SK-N-SH treated with all-trans-retinoic acid at 6 μM for 48 hours (cell line): ENCODE measurements at regions not wholly inside any gene's neighbourhood (a gene's known extent, or its start where the extent isn't known, plus 50 kb on each side); places are given as distances from the start of the nearest gene placed in this dataset.
A peak's percentile ranks its signal among the peaks of the same experiment; 100 is the strongest.

Experiments used
- ATAC-seq: fragments of 200-7000 bp; cut with Tn5 transposase; 3 replicates; pipeline ENCODE4 v1.9.1; 2020; ENCODE audit warnings: mild to moderate bottlenecking, moderate library complexity
- ARNTL ChIP-seq: fragments of 450-650 bp; formaldehyde crosslinking; IDR thresholded peaks from 2 replicates; pipeline ENCODE4 v1.5.0; 2020; ENCODE audit warnings: low read depth, mild to moderate bottlenecking, moderate library complexity, borderline replicate concordance
- BACH2 ChIP-seq: fragments of 250-450 bp; sonication (Bioruptor Pico); IDR thresholded peaks from 2 replicates; pipeline ENCODE4 v1.9.0; 2021; ENCODE audit warnings: mild to moderate bottlenecking, borderline replicate concordance
- CREB5 ChIP-seq: fragments of 250-450 bp; sonication (Bioruptor Pico); IDR thresholded peaks from 2 replicates; pipeline ENCODE4 v1.5.1; 2020; ENCODE audit warnings: low read depth, mild to moderate bottlenecking, moderate library complexity
- CSDC2 ChIP-seq: fragments of 250-450 bp; sonication (Bioruptor Pico); IDR thresholded peaks from 2 replicates; pipeline ENCODE4 v1.5.0; 2020; ENCODE audit warnings: mild to moderate bottlenecking, moderate library complexity
- CSRNP3 ChIP-seq: fragments of 250-450 bp; sonication (Bioruptor Pico); IDR thresholded peaks from 2 replicates; pipeline ENCODE4 v1.5.1; 2021; ENCODE audit warnings: mild to moderate bottlenecking, moderate library complexity
- ESRRG ChIP-seq: fragments of 250-450 bp; sonication (Bioruptor Pico); IDR thresholded peaks from 2 replicates; pipeline ENCODE4 v1.6.1; 2021; ENCODE audit warnings: mild to moderate bottlenecking
- GLIS3 ChIP-seq: fragments of 250-450 bp; sonication (Bioruptor Pico); IDR thresholded peaks from 2 replicates; pipeline ENCODE4 v1.5.0; 2020; ENCODE audit warnings: mild to moderate bottlenecking, moderate library complexity
- ISL1 ChIP-seq: fragments of 250-450 bp; sonication (Bioruptor Pico); IDR thresholded peaks from 2 replicates; pipeline ENCODE4 v2.1.2; 2022; ENCODE audit warnings: mild to moderate bottlenecking, moderate library complexity
- OSR1 ChIP-seq: fragments of 250-450 bp; sonication (Bioruptor Pico); IDR thresholded peaks from 2 replicates; pipeline ENCODE4 v1.8.0; 2022; ENCODE audit warnings: moderate library complexity, mild to moderate bottlenecking, inconsistent platforms
- PATZ1 ChIP-seq: fragments of 250-450 bp; sonication (Bioruptor Pico); IDR thresholded peaks from 2 replicates; pipeline ENCODE4 v1.8.0; 2020; ENCODE audit warnings: mild to moderate bottlenecking, moderate library complexity, borderline replicate concordance
- RARB ChIP-seq: fragments of 250-450 bp; sonication (Bioruptor Pico); IDR thresholded peaks from 2 replicates; pipeline ENCODE4 v1.8.0; 2021; ENCODE audit warnings: mild to moderate bottlenecking, moderate library complexity
- SNAI2 ChIP-seq: fragments of 250-450 bp; sonication (Bioruptor Pico); IDR thresholded peaks from 2 replicates; pipeline ENCODE4 v1.5.0; 2020; ENCODE audit warnings: mild to moderate bottlenecking, moderate library complexity
- TCF4 ChIP-seq: fragments of 250-450 bp; sonication (Bioruptor Pico); IDR thresholded peaks from 2 replicates; pipeline ENCODE4 v1.8.0; 2021; ENCODE audit warnings: mild to moderate bottlenecking, moderate library complexity, borderline replicate concordance
- TOX ChIP-seq: fragments of 250-450 bp; sonication (Bioruptor Pico); IDR thresholded peaks from 2 replicates; pipeline ENCODE4 v1.8.0; 2021; ENCODE audit warnings: mild to moderate bottlenecking, moderate library complexity, borderline replicate concordance
- TSHZ2 ChIP-seq: fragments of 250-450 bp; sonication (Bioruptor Pico); IDR thresholded peaks from 2 replicates; pipeline ENCODE4 v1.5.0; 2020; ENCODE audit warnings: mild to moderate bottlenecking, moderate library complexity
- ZFP3 ChIP-seq: fragments of 250-450 bp; sonication (Bioruptor Pico); IDR thresholded peaks from 2 replicates; pipeline ENCODE4 v1.5.0; 2020; ENCODE audit warnings: mild to moderate bottlenecking, moderate library complexity
- ZFP30 ChIP-seq: fragments of 450-650 bp; formaldehyde crosslinking; IDR thresholded peaks from 2 replicates; pipeline ENCODE4 v1.5.0; 2022; ENCODE audit warnings: mild to moderate bottlenecking, moderate library complexity
- ZNF565 ChIP-seq: fragments of 450-650 bp; formaldehyde crosslinking; conservative IDR thresholded peaks from 2 replicates; pipeline ENCODE4 v1.5.0; 2020; ENCODE audit warnings: low read depth, mild to moderate bottlenecking, moderate library complexity
- ZNF70 ChIP-seq: fragments of 450-650 bp; formaldehyde crosslinking; IDR thresholded peaks from 2 replicates; pipeline ENCODE4 v1.5.0; 2020; ENCODE audit warnings: mild to moderate bottlenecking, moderate library complexity
- ZNF8 ChIP-seq: fragments of 450-650 bp; formaldehyde crosslinking; IDR thresholded peaks from 2 replicates; pipeline ENCODE4 v1.5.0; 2020; ENCODE audit warnings: mild to moderate bottlenecking, moderate library complexity
- TF ChIP-seq, protein P1 (sequence below): fragments of 250-450 bp; sonication (Bioruptor Pico); IDR thresholded peaks from 2 replicates; pipeline ENCODE4 v1.8.0; 2021; ENCODE audit warnings: low read depth, mild to moderate bottlenecking, moderate library complexity, borderline replicate concordance

DNA sequence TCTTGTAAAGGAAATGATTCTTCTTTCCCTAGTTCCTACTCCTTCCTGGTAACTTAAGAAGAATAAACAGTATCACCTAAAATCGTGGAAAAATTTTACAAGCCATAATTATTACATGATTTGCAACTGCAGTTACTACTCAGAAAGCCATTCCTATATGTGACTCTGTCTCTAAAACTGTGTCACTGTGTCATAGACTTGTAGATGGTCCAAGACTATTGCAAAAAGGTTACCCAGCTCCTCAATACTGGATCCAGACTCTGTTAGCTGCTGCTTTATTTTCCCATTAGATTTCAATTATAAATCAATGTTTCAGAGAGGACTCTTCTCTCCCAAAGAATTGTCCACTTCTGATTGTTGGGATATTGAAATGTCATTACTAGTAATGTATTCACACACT lies 142.1 kb upstream of the STMND1 start (continued):
- TF ChIP-seq TSHZ2 (CRISPR knock-in tag) (no peak), TOX (CRISPR knock-in tag) (no peak), GLIS3 (CRISPR knock-in tag) (no peak), BACH2 (CRISPR knock-in tag) (no peak), CSRNP3 (CRISPR knock-in tag) (no peak), RARB (CRISPR knock-in tag) (no peak), ESRRG (no peak), TCF4 (CRISPR knock-in tag) (no peak), SNAI2 (CRISPR knock-in tag) (no peak)
- TF ChIP-seq, all 23 proteins: peak for 0

DNA sequence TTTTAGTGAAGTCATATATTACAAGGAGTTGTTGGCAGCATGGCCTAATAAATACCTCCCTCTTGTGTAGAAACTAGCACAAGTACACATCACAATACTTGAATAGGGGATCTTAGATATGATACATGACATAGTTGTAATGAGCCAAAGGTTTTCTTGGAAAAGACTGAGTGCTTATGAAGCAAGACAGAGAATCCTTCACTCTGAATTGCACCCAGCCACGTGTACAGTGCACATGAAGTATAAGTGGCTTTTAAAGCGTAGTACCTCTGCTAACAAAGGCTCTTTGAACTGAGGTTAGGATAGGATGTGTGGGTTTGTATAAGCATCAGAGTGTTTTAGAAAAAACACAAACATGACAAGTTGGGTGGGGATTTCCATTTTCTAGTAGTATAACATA lies 145.5 kb upstream of the STMND1 start:
- no peak for TF ChIP-seq ZNF565 (CRISPR knock-in tag)
- TF ChIP-seq, protein P1, sequence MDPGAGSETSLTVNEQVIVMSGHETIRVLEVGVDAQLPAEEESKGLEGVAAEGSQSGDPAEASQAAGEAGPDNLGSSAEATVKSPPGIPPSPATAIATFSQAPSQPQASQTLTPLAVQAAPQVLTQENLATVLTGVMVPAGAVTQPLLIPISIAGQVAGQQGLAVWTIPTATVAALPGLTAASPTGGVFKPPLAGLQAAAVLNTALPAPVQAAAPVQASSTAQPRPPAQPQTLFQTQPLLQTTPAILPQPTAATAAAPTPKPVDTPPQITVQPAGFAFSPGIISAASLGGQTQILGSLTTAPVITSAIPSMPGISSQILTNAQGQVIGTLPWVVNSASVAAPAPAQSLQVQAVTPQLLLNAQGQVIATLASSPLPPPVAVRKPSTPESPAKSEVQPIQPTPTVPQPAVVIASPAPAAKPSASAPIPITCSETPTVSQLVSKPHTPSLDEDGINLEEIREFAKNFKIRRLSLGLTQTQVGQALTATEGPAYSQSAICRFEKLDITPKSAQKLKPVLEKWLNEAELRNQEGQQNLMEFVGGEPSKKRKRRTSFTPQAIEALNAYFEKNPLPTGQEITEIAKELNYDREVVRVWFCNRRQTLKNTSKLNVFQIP (CRISPR knock-in tag) = no peak
- no peak for TF ChIP-seq ISL1 (CRISPR knock-in tag)
- TF ChIP-seq ZFP3 (CRISPR knock-in tag) = no peak
- TF ChIP-seq ESRRG = no peak
- TF ChIP-seq CSRNP3 (CRISPR knock-in tag) = no peak
- no peak for TF ChIP-seq GLIS3 (CRISPR knock-in tag)
- TF ChIP-seq SNAI2 (CRISPR knock-in tag) = no peak
- no peak for TF ChIP-seq ZNF8
- TF ChIP-seq CREB5 (CRISPR knock-in tag) = no peak
- TF ChIP-seq TSHZ2 (CRISPR knock-in tag) = no peak
- TF ChIP-seq ARNTL (CRISPR knock-in tag) = no peak
- no peak for TF ChIP-seq OSR1 (CRISPR knock-in tag)
- TF ChIP-seq ZFP30 (CRISPR knock-in tag) = no peak
- TF ChIP-seq PATZ1 (CRISPR knock-in tag) = no peak
- TF ChIP-seq BACH2 (CRISPR knock-in tag) = no peak
- no peak for TF ChIP-seq CSDC2 (CRISPR knock-in tag)
- TF ChIP-seq TOX (CRISPR knock-in tag) = no peak
- no peak for TF ChIP-seq ZNF70 (CRISPR knock-in tag)
- no peak for TF ChIP-seq RARB (CRISPR knock-in tag)
- peak; percentile 40; the same call in 1 of the 3 replicates for ATAC-seq
